A172 (cell line): ENCODE measurements at regions not wholly inside any gene's neighbourhood (a gene's known extent, or its start where the extent isn't known, plus 50 kb on each side); places are given as distances from the start of the nearest gene placed in this dataset.
A peak's percentile ranks its signal among the peaks of the same experiment; 100 is the strongest.

ENCODE experiments used
- DNase-seq: peaks from one replicate; pipeline ENCODE4 v3.0.0-alpha.2; 2015; ENCODE audit warnings: low spot score

- DNase-seq = no peak
Observed at GRCh38 chr5:171629221-171629620, 156.4 kb upstream of the SMIM23 start.

- no peak for DNase-seq
Observed at GRCh38 chr5:171629628-171630349, 155.8 kb upstream of the SMIM23 start.

- no peak for DNase-seq
Observed at GRCh38 chr5:171630350-171631065, 155.1 kb upstream of the SMIM23 start.

DNA sequence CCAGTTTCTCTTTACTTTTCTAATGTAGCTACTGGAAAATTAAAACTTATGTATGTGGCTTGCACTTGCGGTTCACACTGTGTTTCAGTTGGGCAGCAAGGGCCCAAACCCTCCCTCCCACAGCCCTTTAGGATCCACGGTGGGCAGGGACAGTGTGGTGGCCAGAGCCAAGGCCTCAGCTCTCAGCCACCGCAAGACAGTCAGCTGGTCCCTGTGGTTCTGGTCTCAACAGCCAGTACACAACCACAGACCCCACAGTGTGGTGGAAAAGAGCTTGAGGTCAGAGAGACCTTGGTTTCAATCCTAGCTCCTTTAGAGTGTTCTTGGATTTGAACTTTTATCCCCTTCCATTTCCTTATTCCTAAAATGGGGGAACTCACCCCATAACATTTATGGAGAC lies 153.0 kb upstream of the SMIM23 start:
- DNase-seq = no peak

DNA sequence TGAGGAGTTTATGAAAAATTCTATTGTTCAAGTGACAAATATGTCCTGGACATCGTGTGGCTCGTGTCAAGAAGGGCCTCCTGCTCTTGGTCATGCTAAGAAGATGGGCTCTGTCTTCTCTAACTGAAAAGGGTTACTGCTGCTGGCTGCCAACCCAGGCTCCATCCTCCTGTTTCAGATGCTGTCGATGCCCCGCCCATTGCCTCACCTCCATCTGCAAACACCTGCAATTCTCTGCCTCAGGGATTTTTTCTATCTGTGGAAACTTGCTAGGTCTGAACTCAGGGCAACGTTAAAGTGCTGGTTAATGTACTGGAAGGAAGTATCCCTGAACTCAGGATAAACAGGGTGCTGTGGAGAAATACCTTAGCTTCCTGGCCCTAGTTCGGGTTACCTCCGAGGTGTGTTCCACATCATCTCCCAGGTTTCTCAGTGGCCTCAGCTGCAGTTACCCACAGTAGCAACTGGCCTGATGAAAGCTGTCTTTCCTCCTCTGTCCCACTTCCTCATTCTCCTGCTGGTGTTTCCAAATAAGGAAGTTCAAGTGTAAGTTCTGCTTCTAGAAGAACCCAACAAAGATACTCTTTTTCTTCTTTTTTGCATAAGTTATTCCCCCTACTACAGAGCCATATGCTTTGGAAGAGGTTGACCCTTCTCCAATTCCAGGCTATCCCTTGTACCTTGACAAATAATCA lies 151.7 kb upstream of the SMIM23 start:
- no peak for DNase-seq

DNA sequence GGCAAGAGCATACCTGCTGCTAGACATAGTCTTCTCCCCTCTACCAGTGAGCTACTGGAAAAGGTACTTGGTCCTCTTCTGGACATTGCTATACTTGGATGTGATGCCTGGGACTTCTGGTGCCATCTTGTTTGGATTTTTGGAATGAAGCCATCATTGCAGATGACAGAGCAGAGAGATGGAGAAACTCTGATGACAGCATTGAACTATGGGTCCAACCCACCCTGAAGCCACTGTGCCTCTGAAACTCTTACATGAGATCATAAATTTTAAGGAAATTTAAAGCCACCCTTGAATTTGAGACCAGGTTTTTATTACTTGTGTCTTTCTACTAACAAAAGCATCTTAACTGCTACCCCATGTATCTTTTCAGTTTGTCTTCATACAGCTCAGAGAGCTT lies 151.1 kb upstream of the SMIM23 start:
- DNase-seq = no peak

DNA sequence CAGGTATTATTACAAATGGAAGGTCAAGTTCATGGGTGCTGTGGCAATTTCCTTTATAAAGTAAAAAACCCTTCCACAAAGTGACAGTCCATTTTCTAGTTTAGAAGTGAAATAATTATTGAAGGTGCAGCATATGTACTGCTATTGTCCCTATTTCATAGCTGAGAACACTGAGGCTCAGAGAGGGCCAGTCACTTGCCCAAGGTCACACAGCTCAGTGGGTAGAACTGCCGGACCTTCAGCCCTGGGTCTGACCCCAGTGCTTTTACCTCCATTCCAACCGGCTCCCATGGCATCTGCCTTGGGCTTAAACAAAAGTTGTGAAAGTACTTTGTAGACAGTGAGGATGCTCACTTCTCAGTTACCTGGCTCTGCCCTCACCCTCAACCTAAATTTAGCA lies 150.6 kb upstream of the SMIM23 start:
- no peak for DNase-seq

DNA sequence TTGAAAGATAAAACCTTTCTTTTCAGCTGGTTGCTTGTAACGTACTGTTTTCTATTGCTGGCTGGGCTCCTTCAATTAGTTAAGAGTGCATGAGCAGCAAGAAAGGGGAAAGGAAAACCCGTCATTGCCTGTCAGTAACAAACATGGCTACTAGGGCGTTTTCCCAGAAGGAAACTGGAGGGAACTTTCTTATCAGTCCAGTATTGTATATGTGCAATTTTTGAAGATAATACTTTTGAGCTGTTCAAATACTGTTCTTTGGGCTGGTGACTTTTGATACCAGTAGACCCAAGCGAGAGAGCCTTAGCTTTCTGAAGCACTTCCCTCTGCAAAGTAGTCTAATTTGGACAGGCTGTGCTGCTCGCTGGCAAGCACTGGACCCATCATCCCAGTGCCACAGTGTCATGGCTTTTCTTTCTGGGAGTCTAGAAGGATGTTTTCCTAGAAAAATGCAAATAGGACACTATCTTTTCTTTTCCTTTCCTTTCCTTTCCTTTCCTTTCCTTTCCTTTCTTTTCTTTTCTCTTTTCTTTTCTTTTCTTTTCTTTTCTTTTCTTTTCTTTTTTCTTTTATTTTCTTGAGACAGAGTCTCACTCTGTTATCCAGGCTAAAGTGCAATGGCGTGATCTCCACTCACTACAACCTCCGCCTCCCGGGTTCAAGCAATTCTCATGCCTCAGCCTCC lies 149.9 kb upstream of the SMIM23 start:
- no peak for DNase-seq

- DNase-seq = no peak
Observed at GRCh38 chr5:171637811-171638210, 147.8 kb upstream of the SMIM23 start.

- no peak for DNase-seq
Observed at GRCh38 chr5:171639205-171639621, 146.4 kb upstream of the SMIM23 start.

GRCh38 chr5:171639966-171640365 lies 145.7 kb upstream of the SMIM23 start:
- DNase-seq = peak; percentile 34

DNA sequence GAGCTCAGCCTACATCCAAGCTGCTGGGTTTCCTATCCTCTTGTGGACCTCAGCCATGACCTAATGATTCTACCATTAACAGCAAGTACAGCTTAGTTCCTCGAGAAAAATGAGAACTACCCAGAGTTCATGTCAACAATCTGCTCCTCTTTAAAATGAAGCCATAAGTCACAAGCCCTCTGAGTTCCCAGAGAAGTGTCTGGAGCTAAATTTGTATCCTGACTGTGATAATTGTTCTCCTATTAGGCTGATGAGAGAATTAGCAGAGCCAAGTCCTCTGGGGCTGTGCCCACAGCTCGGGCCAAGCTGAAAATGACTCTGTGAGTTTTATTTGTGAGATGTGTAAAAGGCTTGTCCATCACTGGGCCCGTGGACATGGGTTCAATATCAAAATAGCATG lies 145.1 kb upstream of the SMIM23 start:
- DNase-seq = no peak

- no peak for DNase-seq
Observed at GRCh38 chr5:171641891-171642290, 143.7 kb upstream of the SMIM23 start.

- DNase-seq = no peak
Observed at GRCh38 chr5:171642894-171643293, 142.7 kb upstream of the SMIM23 start.

- no peak for DNase-seq
Observed at GRCh38 chr5:171644536-171644935, 141.1 kb upstream of the SMIM23 start.

DNA sequence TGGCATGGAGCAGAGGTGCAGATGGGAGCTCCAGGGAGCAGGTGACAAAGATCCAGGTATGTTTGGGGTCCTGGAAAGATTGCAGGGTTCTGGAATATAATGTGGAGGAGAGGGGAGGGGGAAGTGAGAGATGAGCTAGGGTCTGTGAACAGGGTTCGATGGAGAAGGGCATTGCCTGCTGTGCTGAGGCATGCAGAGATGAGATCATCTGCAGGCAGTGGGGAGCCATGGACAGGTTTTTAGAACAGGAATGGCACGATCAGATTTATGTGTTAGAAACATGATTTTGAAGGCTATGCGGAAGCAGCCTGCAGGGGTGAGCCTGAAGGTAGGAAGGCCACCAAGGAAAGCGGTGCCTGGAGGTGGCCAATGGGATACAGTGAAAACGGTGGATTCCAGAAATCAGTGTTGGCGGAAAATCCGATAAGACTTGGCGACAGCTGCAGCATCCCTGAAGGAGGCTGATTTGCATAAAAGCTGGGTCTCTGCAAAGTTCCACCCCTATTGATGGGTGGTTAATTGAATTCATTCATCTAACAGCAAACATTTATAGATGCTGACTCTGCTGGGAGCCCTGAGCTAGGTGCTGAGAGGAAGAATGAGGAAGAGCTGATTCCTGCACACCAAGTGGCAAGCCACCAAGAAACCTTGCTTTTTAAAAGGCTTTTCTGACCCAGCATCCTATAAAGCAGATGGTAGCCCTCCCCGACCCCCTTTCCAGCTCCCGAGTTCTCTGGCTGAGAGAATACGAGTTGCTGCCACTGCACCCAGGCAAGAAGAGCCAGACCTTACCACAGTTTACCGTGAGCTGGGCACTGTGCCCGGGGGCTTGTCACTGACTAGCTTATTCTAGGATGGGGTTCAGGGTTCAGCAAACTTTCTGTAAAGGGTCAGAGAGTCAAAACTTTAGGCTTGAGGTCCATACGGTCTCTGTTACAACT lies 139.2 kb upstream of the SMIM23 start:
- DNase-seq = no peak

DNA sequence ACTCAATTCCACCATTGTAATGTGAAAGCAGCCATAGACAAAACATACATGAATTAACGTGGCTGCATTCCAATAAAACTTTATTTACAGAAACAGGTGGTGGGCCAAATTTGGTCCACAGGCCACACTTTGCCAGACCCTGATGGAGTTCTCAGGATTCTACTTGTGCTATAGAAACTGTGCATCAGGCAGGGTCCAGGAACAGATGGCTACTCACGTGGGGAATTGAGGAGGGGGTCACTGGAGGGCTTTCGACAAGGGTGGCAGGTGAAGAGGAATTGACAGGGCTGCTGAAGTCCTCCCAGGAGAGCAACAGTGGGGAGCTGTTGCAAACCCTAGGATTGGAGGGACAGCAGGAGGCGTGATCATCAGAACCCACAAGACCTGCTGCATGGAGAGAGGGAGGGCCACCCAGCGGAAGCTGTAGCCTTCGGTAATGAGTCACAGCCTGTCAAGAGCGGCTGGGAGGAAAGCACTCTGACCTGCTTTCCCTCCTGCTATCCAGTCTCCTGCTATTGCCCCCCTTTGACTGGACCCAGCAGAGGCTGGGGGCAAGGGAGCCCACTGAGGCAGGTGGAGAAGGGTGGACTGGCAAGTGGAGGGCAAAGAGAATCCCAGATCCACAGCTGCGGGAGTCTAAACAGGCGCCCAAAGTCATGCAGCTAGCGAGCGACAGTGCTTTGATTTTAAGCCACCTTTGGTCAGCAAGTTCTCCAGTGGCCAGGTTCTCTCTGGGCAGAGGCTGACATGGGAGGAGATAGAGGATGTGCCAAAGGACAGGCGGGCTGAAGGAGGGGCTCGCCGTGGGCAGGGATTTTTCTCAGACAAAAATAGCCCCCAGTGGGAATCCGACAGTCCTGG lies 138.3 kb upstream of the SMIM23 start:
- peak; percentile 91 for DNase-seq

DNA sequence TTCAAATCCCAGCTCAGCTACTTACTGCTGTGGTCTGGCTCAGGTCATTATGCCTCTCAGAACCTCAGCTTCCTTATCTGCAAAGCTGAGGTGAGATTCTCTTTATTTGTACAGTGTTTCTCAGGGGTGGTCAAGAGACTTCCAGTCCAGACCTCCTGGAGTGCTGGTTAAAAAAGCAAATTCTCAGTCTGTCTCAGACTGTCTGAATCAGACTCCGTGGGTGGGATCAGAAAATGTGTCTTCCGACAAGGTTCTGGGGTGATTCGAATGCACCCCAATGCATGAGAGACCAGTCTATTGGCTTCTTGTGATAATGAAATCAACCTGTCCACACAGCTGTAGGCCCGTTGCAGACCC lies 137.7 kb upstream of the SMIM23 start:
- peak; percentile 30 for DNase-seq

- no peak for DNase-seq
Observed at GRCh38 chr5:171648279-171649074, 137.1 kb upstream of the SMIM23 start.

DNA sequence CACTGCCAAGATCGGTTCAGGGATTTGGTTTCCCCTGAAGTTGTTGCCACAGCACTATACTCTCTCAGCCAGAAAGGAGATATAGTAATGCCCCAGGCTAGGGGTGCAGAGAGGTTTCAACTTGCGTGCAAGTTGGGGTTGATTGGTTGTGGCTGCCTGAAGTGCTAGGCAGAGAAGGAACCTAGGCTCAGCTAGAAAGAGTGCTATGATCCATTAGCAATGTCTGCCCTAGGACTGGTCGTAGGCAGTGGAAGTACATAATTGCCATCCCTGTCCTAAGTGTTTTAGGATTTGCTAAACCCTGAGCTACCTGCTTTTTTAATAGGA lies 136.6 kb upstream of the SMIM23 start:
- no peak for DNase-seq
